C1 segment of cervical spinal cord (tissue), 14 donors: ENCODE measurements at regions not wholly inside any gene's neighbourhood (a gene's known extent, or its start where the extent isn't known, plus 50 kb on each side); places are given as distances from the start of the nearest gene placed in this dataset.

Experiments used
- DNase-seq, 14 donors: peaks; one replicate each; lab custom pipeline; 2025; lab: John Stamatoyannopoulos, UW

GRCh38 chr18:26745288-26746181 lies 120.0 kb downstream of the AQP4 start:
- no peak for DNase-seq

- DNase-seq, result no peak
These were observed 123.7 kb downstream of the AQP4 start for GRCh38 chr18:26741758-26742157.

- DNase-seq, result no peak
These were observed 124.5 kb downstream of the AQP4 start for GRCh38 chr18:26741048-26741447.

- DNase-seq, result no peak
These were observed 125.1 kb downstream of the AQP4 start for GRCh38 chr18:26740396-26740795.

- DNase-seq, result no peak
These were observed 126.8 kb downstream of the AQP4 start for GRCh38 chr18:26738706-26739105.

GRCh38 chr18:26736301-26736700 lies 129.2 kb downstream of the AQP4 start:
- DNase-seq, result no peak

- DNase-seq, result no peak
These were observed 130.7 kb downstream of the AQP4 start for GRCh38 chr18:26734760-26735159.

GRCh38 chr18:26729449-26729848 lies 136.1 kb downstream of the AQP4 start:
- no peak for DNase-seq

- no peak for DNase-seq
These were observed 136.5 kb downstream of the AQP4 start for GRCh38 chr18:26729008-26729407.

- DNase-seq, result no peak
These were observed 141.5 kb downstream of the AQP4 start for GRCh38 chr18:26723981-26724380.

- no peak for DNase-seq
These were observed 143.0 kb downstream of the AQP4 start for GRCh38 chr18:26722565-26722931.

- no peak for DNase-seq
These were observed 143.5 kb downstream of the AQP4 start for GRCh38 chr18:26721854-26722564.

- DNase-seq, result no peak
These were observed 145.6 kb downstream of the AQP4 start for GRCh38 chr18:26719896-26720295.

- no peak for DNase-seq
These were observed 148.3 kb downstream of the AQP4 start for GRCh38 chr18:26717123-26717719.

GRCh38 chr18:26714739-26715138 lies 150.8 kb downstream of the AQP4 start:
- DNase-seq, result no peak

GRCh38 chr18:26711756-26712155 lies 153.8 kb downstream of the AQP4 start:
- no peak for DNase-seq

- no peak for DNase-seq
These were observed 154.9 kb downstream of the AQP4 start for GRCh38 chr18:26710470-26711096.

- no peak for DNase-seq
These were observed 155.6 kb downstream of the AQP4 start for GRCh38 chr18:26709897-26710296.

- no peak for DNase-seq
These were observed 156.4 kb downstream of the AQP4 start for GRCh38 chr18:26708806-26709716.

- DNase-seq, result no peak
These were observed 158.6 kb downstream of the AQP4 start for GRCh38 chr18:26706911-26707351.

- no peak for DNase-seq
These were observed 157.4 kb upstream of the KCTD1 start for GRCh38 chr18:26705757-26706156.
